PC-3 (cell line): ENCODE measurements at regions not wholly inside any gene's neighbourhood (a gene's known extent, or its start where the extent isn't known, plus 50 kb on each side); places are given as distances from the start of the nearest gene placed in this dataset.

Experiments used
- ATAC-seq: fragments of 200-7000 bp; cut with Tn5 transposase; 2 replicates; pipeline ENCODE4 v1.9.1; 2020; ENCODE audit warnings: mild to moderate bottlenecking, moderate library complexity
- BruUV-seq: library from RNA; stranded (reverse); fragments of 400-500 nt; replicated peaks from 2 replicates; lab custom pipeline; 2021; lab: Mats Ljungman, UMichigan
- CTCF ChIA-PET: fragments of 300-600 bp; sonication (Branson Sonifier 250); formaldehyde crosslinking; loops from one replicate; lab custom pipeline; 2022; ENCODE audit warnings: antibody characterized with exemption; lab: Charles Lee
- POLR2A ChIA-PET: fragments of 300-600 bp; sonication (Branson Sonifier 250); formaldehyde crosslinking; loops from one replicate; lab custom pipeline; 2022; ENCODE audit warnings: antibody characterized with exemption; ENCODE audit not compliant: unreplicated experiment; lab: Charles Lee
- DNase-seq: peaks from one replicate; pipeline ENCODE4 v3.0.0-alpha.2; 2015
- H2AFZ ChIP-seq: fragments of 300-600 bp; sonication (generic); 2 replicates; pipeline ENCODE4 v1.6.0; 2016; ENCODE audit warnings: antibody characterized with exemption, low read length
- H3F3A ChIP-seq: fragments of 300-600 bp; sonication (generic); one replicate; pipeline ENCODE4 v1.6.0; 2017; ENCODE audit warnings: antibody characterized with exemption, low read length, control low read depth, mild to moderate bottlenecking; ENCODE audit not compliant: unreplicated experiment
- H3K27ac ChIP-seq: fragments of 300-600 bp; sonication (generic); 2 replicates; pipeline ENCODE4 v1.5.1; 2016; ENCODE audit warnings: mild to moderate bottlenecking, low read length
- H3K27me3 ChIP-seq: fragments of 300-600 bp; sonication (generic); 2 replicates; pipeline ENCODE4 v1.6.1; 2016; ENCODE audit warnings: low read length, mixed read lengths
- H3K36me3 ChIP-seq: fragments of 300-600 bp; sonication (generic); 2 replicates; pipeline ENCODE4 v1.6.1; 2016; ENCODE audit warnings: low read depth, mixed run types, low read length, mixed read lengths
- H3K4me1 ChIP-seq: fragments of 300-600 bp; sonication (generic); 2 replicates; pipeline ENCODE4 v1.5.1; 2016; ENCODE audit warnings: low read length; ENCODE audit not compliant: insufficient read depth
- H3K4me2 ChIP-seq: fragments of 300-600 bp; sonication (generic); 2 replicates; pipeline ENCODE4 v1.6.0; 2016; ENCODE audit warnings: low read length
- H3K4me3 ChIP-seq: fragments of 300-600 bp; sonication (generic); 2 replicates; pipeline ENCODE4 v1.5.1; 2016; ENCODE audit warnings: mild to moderate bottlenecking, low read length, mixed read lengths
- H3K79me2 ChIP-seq: fragments of 300-600 bp; sonication (generic); 2 replicates; pipeline ENCODE4 v1.6.1; 2017; ENCODE audit warnings: low read length, mixed read lengths
- H3K9ac ChIP-seq: fragments of 300-600 bp; sonication (generic); 2 replicates; pipeline ENCODE4 v1.6.0; 2016; ENCODE audit warnings: mild to moderate bottlenecking, low read length
- H3K9me2 ChIP-seq: fragments of 300-600 bp; sonication (generic); replicated peaks from 2 replicates; pipeline ENCODE4 v1.6.1; 2016; ENCODE audit warnings: mixed run types, low read length, mixed read lengths
- H3K9me3 ChIP-seq: fragments of 300-600 bp; sonication (generic); 2 replicates; pipeline ENCODE4 v1.6.1; 2016; ENCODE audit warnings: low read length, mixed read lengths
- H4K20me1 ChIP-seq: fragments of 300-600 bp; sonication (generic); 2 replicates; pipeline ENCODE4 v1.6.1; 2016; ENCODE audit warnings: low read length, mixed read lengths
- CTCF ChIP-seq: fragments of 300-600 bp; sonication (generic); conservative IDR thresholded peaks from 2 replicates; pipeline ENCODE4 v1.5.1; 2017; ENCODE audit warnings: antibody characterized with exemption, low read depth, mild to moderate bottlenecking, low read length
- EZH2 ChIP-seq: fragments of 300-600 bp; sonication (generic); IDR thresholded peaks from one replicate; pipeline ENCODE4 v1.6.1; 2017; ENCODE audit warnings: antibody characterized with exemption, mild to moderate bottlenecking, low read length; ENCODE audit not compliant: unreplicated experiment
- EZH2phosphoT487 ChIP-seq: fragments of 300-600 bp; sonication (generic); IDR thresholded peaks from 2 replicates; pipeline ENCODE4 v1.6.1; 2018; ENCODE audit warnings: mild to moderate bottlenecking, antibody characterized with exemption, low read length, borderline replicate concordance
- intact Hi-C: fragments of 100-400 bp; cut with micrococcal nuclease; formaldehyde crosslinking; loops from 2 replicates; pipeline ENCODE4 v1.9.0; 2023

- H3K4me3 ChIP-seq: no peak overlapping the region
- H3K9me2 ChIP-seq: no peaks in the 10 kb centered on the region
- no peaks in the 10 kb centered on the region for H3K4me1 ChIP-seq
- no peak overlapping the region for H3K4me2 ChIP-seq
- H3K36me3 ChIP-seq: no peaks in the 10 kb centered on the region
- no peaks in the 10 kb centered on the region for H3F3A ChIP-seq
- TF ChIP-seq EZH2 (no peak), EZH2phosphoT487 (no peak), CTCF (no peak)
- H4K20me1 ChIP-seq: no peaks in the 10 kb centered on the region
- BruUV-seq: no TSS peak
- no peak overlapping the region for H3K9ac ChIP-seq
- no peak overlapping the region for H2AFZ ChIP-seq
- ChIA-PET POLR2A (no interaction called here), CTCF (no interaction called here)
- H3K27me3 ChIP-seq: peaks cover 91% of the 10 kb centered on the region
- ATAC-seq: no peak
- H3K27ac ChIP-seq: no peak overlapping the region
- DNase-seq: no peak
- H3K79me2 ChIP-seq: no peaks in the 10 kb centered on the region
- intact Hi-C loops: no loop called here
- no peaks in the 10 kb centered on the region for H3K9me3 ChIP-seq
Measured at GRCh38 chr5:4874097-4874496, 266.0 kb upstream of the ADAMTS16 start.

GRCh38 chr5:4875942-4876341, 264.2 kb upstream of the ADAMTS16 start:
- intact Hi-C loops: no loop called here
- no peaks in the 10 kb centered on the region for H4K20me1 ChIP-seq
- H3K36me3 ChIP-seq: no peaks in the 10 kb centered on the region
- BruUV-seq: no TSS peak
- no peak overlapping the region for H3K27ac ChIP-seq
- TF ChIP-seq CTCF (no peak), EZH2phosphoT487 (no peak), EZH2 (no peak)
- no peak overlapping the region for H3K9ac ChIP-seq
- POLR2A ChIA-PET: no interaction called here
- H3F3A ChIP-seq: no peaks in the 10 kb centered on the region
- no peak overlapping the region for H3K4me3 ChIP-seq
- CTCF ChIA-PET: no interaction called here
- no peaks in the 10 kb centered on the region for H3K4me1 ChIP-seq
- H3K79me2 ChIP-seq: no peaks in the 10 kb centered on the region
- H3K9me2 ChIP-seq: no peaks in the 10 kb centered on the region
- no peaks in the 10 kb centered on the region for H3K9me3 ChIP-seq
- no peak overlapping the region for H2AFZ ChIP-seq
- H3K27me3 ChIP-seq: peaks cover 72% of the 10 kb centered on the region
- no peak for ATAC-seq
- no peak for DNase-seq
- no peak overlapping the region for H3K4me2 ChIP-seq

GRCh38 chr5:4876804-4877203, 263.3 kb upstream of the ADAMTS16 start:
- no peak overlapping the region for H3K9ac ChIP-seq
- no peaks in the 10 kb centered on the region for H3K4me1 ChIP-seq
- H3K4me2 ChIP-seq: no peak overlapping the region
- DNase-seq (no peak), ATAC-seq (no peak)
- H3F3A ChIP-seq: no peaks in the 10 kb centered on the region
- BruUV-seq: no TSS peak
- intact Hi-C loops: no loop called here
- no peak overlapping the region for H3K4me3 ChIP-seq
- no peak overlapping the region for H2AFZ ChIP-seq
- H3K27ac ChIP-seq: no peak overlapping the region
- no peaks in the 10 kb centered on the region for H3K9me3 ChIP-seq
- H3K79me2 ChIP-seq: no peaks in the 10 kb centered on the region
- ChIA-PET CTCF (no interaction called here), POLR2A (no interaction called here)
- H4K20me1 ChIP-seq: no peaks in the 10 kb centered on the region
- TF ChIP-seq CTCF (no peak), EZH2phosphoT487 (no peak), EZH2 (no peak)
- no peaks in the 10 kb centered on the region for H3K36me3 ChIP-seq
- H3K27me3 ChIP-seq: peaks cover 67% of the 10 kb centered on the region
- H3K9me2 ChIP-seq: no peaks in the 10 kb centered on the region
